DMS153 (cell line): ENCODE measurements at regions not wholly inside any gene's neighbourhood (a gene's known extent, or its start where the extent isn't known, plus 50 kb on each side); places are given as distances from the start of the nearest gene placed in this dataset.

ENCODE experiments used
- DNase-seq: peaks from one replicate; lab custom pipeline; 2025; lab: John Stamatoyannopoulos, UW

DNA sequence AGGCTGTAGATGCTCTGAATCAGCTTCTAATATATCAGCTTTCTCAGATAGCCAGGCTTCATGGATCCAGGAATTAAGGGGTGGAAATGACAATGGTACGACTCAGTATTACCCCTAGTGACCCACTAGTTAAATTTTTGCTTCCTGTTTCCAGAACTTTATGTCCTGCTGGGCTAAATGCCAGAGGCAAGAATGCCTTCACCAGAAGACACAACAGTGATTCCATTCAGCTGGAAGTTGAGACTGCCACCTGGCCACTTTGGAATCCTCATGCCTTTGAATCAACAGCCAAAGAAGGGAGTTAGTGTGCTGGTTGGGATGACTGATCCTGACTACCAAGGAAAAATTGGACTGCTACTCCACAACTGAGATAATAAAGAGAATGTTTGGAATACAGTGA, 239.1 kb downstream of the ASXL3 start:
- DNase-seq: no peak

DNA sequence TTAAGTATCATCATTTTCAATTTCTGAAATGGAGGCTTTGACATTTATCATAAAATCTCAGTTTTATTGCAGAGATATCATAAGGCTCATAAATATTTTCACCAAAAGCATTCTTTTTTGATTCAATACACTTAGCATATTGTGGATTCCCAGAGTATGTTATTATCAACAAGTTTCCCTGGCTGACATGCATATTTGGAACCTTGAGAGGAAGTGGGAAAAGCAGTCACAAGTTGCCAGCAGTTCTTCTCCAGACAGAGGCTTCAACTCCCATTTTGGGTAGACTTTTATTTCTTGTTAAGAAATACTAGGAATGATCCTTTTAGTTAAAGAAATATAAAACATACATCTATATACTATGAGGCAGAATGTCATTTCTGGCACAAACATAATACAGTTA, 236.5 kb downstream of the ASXL3 start:
- no peak for DNase-seq

DNA sequence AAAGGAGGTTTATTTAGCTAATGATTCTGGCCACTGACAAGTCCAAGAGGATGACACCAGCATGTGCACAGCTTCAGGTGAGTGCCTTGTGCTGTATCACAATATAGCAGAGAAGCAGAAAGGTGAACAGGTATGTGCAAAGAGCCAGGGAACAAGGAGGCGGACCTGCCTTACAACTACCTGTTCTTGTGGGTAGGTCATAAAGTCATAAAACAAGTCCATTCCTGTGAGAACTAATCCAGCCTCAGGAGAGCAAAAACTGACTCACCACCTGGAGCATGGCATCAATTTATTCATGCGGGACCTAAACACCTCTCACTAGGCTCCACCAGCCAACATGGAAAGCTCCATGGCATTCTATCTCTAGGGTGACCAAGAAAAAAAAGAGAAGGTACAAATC, 234.2 kb downstream of the ASXL3 start:
- DNase-seq: peak; percentile 88

DNA sequence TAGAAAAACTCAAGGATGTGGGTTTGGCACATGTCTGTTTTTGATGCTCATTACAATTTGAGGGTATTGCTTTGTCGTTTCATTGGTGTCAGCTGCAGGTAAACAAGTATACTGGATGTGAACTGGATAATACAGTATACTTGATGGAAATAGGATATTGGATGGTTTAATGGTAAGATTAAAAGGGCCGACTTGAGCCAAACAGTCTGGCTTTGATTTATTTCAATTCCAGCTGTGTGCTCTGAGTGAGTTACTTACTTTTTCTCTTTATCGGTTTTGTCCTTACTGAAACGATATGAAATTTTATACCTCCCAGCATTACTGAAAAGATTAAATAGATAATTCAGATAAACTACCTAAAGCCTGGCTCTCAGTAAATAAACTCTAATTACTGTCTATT, 227.6 kb downstream of the ASXL3 start:
- DNase-seq: peak; percentile 68

DNA sequence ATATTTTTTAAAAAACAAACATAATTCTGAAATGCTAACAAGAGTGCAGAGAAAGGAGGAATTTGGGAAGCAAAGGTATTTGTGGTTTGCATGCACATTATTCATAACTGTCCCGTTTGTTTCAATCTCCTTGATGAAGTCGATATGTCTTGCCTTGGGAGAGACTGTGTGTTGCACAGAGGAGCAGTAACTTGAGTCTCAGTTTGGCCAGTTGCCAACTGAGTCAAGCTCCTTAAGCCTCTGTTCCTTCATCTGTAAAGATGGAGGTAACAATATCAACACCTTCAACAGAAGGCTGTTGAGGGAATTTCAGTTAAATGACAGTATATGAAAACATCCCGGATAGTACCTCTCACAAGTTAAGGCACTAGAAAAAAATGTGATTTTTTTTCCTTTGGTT, 226.2 kb downstream of the ASXL3 start:
- DNase-seq: peak; percentile 44

DNA sequence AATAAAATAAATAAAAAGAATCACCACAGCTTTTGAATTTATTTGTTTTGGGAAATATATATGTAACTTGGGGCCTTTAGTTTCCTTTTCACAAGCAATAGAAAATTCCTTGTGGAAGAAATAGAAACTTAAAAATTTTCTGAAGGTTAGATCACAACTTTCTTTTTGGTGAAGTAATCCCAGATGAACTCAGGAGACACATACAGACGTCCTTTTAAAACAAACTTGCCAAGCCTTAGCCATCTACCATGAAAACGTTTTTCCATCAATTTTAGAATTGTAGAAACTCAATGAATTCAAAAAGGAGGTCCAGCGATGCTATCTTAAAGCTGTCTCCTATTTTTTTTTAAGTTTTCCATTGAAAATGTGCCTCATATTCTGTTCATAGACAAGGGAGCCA, 225.6 kb downstream of the ASXL3 start:
- DNase-seq: no peak

DNA sequence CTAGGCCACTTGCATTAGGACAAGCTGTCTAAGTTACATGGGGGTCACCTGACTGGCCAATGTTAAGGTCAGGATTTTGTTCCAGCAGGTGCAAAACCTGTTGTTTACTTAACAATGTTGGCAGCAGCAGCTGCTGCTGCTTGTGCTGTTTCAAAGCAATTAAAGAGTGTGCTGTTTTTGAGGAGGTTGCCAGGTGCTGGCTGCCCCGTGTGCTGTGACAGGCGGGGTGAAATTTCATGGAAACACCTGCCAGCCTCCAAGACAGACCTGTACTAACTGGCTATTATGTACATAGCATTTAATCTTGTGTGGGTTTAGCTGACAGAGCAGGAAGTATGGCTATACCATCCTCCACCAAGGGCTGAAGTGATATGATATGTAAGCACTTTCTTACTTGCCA, 224.9 kb downstream of the ASXL3 start:
- peak; percentile 100 for DNase-seq
